ENCODE measurements at regions not wholly inside any gene's neighbourhood (a gene's known extent, or its start where the extent isn't known, plus 50 kb on each side); places are given as distances from the start of the nearest gene placed in this dataset.
"Not testable (repeated sequence)": the region's sequence is repeated elsewhere in the genome, so short reads cannot be mapped to it uniquely, and the experiment has no call there.

DNA sequence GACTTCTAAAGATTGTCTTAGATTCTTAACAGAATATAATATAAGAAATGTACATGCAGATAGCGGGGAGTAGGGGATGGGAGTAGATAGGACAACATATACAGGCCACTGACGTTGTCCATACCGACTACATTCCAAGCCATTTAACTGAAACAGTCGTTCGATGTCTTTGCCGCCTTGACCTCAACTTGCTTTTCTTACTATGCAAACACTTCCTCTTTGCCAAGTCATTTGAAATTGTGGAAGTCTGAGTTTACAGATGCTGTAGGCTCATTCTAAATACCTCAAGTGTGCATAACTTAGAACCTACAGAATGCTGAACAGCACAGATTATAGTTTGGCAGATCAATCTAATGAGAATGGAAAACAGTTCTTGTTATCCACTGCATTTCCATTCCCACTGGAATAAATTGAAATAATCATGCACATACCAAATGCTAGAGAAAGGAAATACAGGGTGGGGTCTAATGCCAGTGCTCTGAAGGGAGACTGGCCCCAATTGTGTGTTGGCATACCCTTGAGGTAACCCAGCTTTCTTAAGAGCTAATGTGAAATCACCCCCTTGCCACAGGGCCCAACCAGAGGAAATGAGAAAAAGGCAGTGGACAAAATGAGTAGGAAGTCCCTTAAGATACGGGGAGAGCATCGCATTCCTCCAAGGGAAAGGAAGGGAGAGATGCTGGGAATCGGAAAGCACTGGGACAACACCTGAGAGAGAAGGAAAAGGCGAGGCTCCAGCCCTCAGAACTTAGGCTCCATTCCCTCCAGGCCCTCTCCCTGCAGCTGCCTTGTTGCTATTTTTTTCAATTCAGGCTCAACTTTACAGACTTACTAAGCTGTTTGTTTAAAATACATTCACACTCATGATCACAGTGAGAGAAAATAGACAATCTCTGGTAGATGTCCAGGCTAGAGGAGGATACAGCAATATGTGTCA is 380.9 kb upstream of the TMTC1 start:
- no peak overlapping the region for H3K4me3 ChIP-seq
- no peaks in the 10 kb centered on the region for H3K9me3 ChIP-seq
- TF ChIP-seq, protein P1, sequence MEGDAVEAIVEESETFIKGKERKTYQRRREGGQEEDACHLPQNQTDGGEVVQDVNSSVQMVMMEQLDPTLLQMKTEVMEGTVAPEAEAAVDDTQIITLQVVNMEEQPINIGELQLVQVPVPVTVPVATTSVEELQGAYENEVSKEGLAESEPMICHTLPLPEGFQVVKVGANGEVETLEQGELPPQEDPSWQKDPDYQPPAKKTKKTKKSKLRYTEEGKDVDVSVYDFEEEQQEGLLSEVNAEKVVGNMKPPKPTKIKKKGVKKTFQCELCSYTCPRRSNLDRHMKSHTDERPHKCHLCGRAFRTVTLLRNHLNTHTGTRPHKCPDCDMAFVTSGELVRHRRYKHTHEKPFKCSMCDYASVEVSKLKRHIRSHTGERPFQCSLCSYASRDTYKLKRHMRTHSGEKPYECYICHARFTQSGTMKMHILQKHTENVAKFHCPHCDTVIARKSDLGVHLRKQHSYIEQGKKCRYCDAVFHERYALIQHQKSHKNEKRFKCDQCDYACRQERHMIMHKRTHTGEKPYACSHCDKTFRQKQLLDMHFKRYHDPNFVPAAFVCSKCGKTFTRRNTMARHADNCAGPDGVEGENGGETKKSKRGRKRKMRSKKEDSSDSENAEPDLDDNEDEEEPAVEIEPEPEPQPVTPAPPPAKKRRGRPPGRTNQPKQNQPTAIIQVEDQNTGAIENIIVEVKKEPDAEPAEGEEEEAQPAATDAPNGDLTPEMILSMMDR (IDR thresholded peaks at IDR 0.05) = no peak
- H3K27me3 ChIP-seq = no peaks in the 10 kb centered on the region
- intact Hi-C loops (cut with DNase I) = no loop called here
- no peak for DNase-seq (ENCODE audit: low spot score in 2 of 2)
- H3K36me3 ChIP-seq = no peaks in the 10 kb centered on the region
- no peak overlapping the region for H3K27ac ChIP-seq
- H3K4me1 ChIP-seq = no peaks in the 10 kb centered on the region

DNA sequence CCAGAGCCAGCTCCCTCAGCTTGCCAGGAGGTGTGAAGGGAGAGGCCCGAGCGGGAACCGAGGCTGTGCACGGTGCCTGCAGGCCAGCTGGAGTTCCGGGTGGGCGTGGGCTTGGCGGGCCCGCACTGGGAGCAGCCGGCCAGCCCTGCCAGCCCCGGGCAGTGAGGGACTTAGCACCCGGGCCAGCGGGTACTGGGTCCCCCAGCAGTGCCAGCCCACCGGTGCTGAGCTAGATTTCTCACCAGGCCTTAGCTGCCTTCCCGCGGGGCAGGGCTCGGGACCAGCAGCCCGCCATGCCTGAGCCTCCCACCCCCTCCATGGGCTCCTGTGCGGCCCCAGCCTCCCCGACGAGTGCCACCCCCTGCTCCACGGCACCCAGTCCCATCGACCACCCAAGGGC is 373.1 kb upstream of the TMTC1 start:
- intact Hi-C loops (cut with DNase I); H3K4me1 ChIP-seq; DNase-seq (ENCODE audit: low spot score in 2 of 2); H3K27ac ChIP-seq; H3K4me3 ChIP-seq; H3K27me3 ChIP-seq; H3K9me3 ChIP-seq; H3K36me3 ChIP-seq: not testable (repeated sequence)

DNA sequence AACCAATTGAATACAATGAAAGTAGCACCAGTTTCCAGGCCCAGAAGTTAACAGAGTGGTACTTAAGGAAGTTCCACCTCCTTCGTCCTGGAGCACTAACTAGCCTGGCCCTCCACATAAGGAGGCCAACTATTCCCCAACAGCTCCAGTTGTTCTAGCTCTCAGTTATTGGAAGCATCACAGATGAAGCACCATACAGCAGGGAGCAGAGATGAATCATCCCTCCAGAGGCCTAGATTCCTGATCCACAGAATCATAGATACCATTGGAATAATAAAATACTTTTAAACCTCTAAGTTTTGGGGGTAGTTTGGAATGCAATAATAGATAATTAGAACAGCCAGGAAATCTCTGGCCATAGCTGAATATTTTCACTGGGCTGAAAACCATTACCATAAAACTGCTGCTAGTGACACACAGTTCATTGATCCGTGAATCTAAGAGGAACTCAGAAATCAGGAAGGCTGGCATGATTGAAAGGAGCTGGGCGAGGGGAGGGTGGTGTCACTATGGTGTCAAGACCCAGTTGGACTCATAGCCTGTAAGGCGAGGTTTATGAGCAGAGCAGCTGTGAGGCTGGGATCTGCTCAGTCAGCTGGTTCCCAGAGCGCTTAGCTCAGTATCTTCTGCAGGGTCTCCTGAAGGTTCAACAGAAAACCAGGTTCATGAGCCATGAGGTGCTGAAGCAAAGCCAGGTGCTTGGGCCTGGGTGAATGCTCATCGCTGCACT is 371.4 kb upstream of the TMTC1 start:
- no peaks in the 10 kb centered on the region for H3K36me3 ChIP-seq
- no peaks in the 10 kb centered on the region for H3K27me3 ChIP-seq
- peaks cover 0 to 4% of the 10 kb centered on the region in 2 donors for H3K9me3 ChIP-seq
- no peak for DNase-seq (ENCODE audit: low spot score in 2 of 2)
- no peak overlapping the region for H3K27ac ChIP-seq
- no peak overlapping the region for H3K4me3 ChIP-seq
- TF ChIP-seq, protein P1 (IDR thresholded peaks at IDR 0.05) = no peak
- no peaks in the 10 kb centered on the region for H3K4me1 ChIP-seq
- intact Hi-C loops (cut with DNase I) = no loop called here

DNA sequence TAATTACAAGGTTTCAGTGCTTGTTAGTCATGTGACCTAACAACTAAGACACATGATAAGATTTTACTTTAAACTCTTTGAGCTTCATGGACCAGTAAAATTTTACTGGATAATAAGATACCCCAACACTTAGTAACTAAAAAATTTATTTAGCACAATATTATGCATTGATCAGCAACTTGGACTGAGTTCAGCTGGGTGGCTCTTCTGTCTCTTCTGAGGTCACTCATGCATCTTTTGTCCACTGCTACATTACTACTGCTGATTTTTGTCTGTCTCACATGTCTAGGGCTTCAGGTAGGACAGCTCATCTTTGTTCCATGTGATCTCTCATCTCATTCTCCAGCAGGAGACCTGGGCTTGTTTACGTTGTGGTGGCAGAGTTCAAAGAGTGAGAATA is 370.2 kb upstream of the TMTC1 start:
- H3K36me3 ChIP-seq = no peaks in the 10 kb centered on the region
- no peak for DNase-seq (ENCODE audit: low spot score in 2 of 2)
- no peaks in the 10 kb centered on the region for H3K27me3 ChIP-seq
- peaks cover 0 to 4% of the 10 kb centered on the region in 2 donors for H3K9me3 ChIP-seq
- intact Hi-C loops (cut with DNase I) = no loop called here
- H3K27ac ChIP-seq = no peak overlapping the region
- H3K4me1 ChIP-seq = no peaks in the 10 kb centered on the region
- TF ChIP-seq, protein P1 (IDR thresholded peaks at IDR 0.05) = no peak
- no peak overlapping the region for H3K4me3 ChIP-seq

DNA sequence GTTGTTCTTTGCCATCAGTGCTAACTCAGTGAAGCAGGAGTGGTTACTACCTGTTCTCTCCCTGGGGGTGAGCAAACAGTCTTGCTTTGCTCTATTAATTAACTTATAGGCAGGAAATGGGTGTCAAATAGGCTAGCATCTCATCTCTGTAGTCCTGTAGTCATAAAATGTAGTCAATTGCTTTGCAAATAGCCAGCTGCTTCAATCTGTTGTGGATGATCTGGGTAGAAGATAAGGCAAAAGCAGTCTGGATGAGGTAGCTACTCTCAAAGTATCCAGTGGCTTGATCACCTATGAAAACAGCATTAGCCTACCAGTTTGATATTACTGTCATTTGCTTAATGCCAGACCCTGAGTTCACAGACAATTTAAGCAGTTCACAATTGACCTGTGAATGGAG is 369.0 kb upstream of the TMTC1 start:
- Histone ChIP-seq H3K36me3 (no peaks in the 10 kb centered on the region), H3K4me1 (no peaks in the 10 kb centered on the region), H3K27me3 (no peaks in the 10 kb centered on the region), H3K9me3 (peaks cover 0 to 4% of the 10 kb centered on the region in 2 donors), H3K27ac (no peak overlapping the region), H3K4me3 (no peak overlapping the region)
- TF ChIP-seq, protein P1 (IDR thresholded peaks at IDR 0.05) = no peak
- intact Hi-C loops (cut with DNase I) = no loop called here
- no peak for DNase-seq (ENCODE audit: low spot score in 2 of 2)

DNA sequence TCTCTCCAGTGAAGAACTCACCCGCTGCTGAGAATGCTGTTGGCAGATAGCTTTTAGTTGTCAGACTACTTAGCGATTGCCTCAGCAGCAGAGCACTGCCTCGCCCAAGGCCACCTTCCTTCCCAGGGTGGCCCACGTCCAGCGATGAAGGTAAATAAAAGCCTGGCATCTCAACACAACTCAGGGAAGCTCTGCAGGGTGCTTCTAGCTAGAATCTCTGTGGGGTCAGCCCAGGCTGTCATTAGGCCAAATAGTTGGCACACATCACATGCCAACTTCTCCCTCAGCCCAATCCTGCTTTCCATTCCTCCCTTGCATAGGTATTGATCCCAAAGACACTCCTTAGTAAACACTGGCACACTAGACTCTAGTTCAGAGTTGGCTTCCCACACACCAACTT is 368.1 kb upstream of the TMTC1 start:
- intact Hi-C loops (cut with DNase I) = no loop called here
- TF ChIP-seq, protein P1 (IDR thresholded peaks at IDR 0.05) = no peak
- no peak for DNase-seq (ENCODE audit: low spot score in 2 of 2)
- H3K4me1 ChIP-seq = no peaks in the 10 kb centered on the region
- no peaks in the 10 kb centered on the region for H3K36me3 ChIP-seq
- H3K4me3 ChIP-seq = no peak overlapping the region
- peaks cover 0 to 4% of the 10 kb centered on the region in 2 donors for H3K9me3 ChIP-seq
- no peak overlapping the region for H3K27ac ChIP-seq
- H3K27me3 ChIP-seq = no peaks in the 10 kb centered on the region

All from ascending aorta (tissue), 2 donors.